IPS-18a (cell line): ENCODE measurements at regions not wholly inside any gene's neighbourhood (a gene's known extent, or its start where the extent isn't known, plus 50 kb on each side); places are given as distances from the start of the nearest gene placed in this dataset.

ENCODE experiments used
- H3K27ac ChIP-seq: one replicate; pipeline ENCODE4 v1.5.1; 2013; ENCODE audit warnings: low read length
- H3K27me3 ChIP-seq: one replicate; pipeline ENCODE4 v1.6.1; 2013; ENCODE audit warnings: mild to moderate bottlenecking, low read length; ENCODE audit not compliant: control insufficient read depth, insufficient read depth
- H3K36me3 ChIP-seq: one replicate; pipeline ENCODE4 v1.6.1; 2013; ENCODE audit warnings: low read depth, low read length; ENCODE audit not compliant: control insufficient read depth
- H3K4me1 ChIP-seq: one replicate; pipeline ENCODE4 v1.6.1; 2013; ENCODE audit warnings: low read depth, low read length; ENCODE audit not compliant: control insufficient read depth
- H3K4me3 ChIP-seq: one replicate; pipeline ENCODE4 v1.5.1; 2013; ENCODE audit warnings: low read length
- H3K9ac ChIP-seq: one replicate; pipeline ENCODE4 v1.6.1; 2013; ENCODE audit warnings: mild to moderate bottlenecking, low read length, moderate library complexity
- H3K9me3 ChIP-seq: one replicate; pipeline ENCODE4 v1.6.1; 2013; ENCODE audit warnings: low read depth, low read length; ENCODE audit not compliant: control insufficient read depth

- H3K27ac ChIP-seq: no peak overlapping the region
- H3K9me3 ChIP-seq: no peaks in the 10 kb centered on the region
- no peak overlapping the region for H3K4me3 ChIP-seq
- H3K36me3 ChIP-seq: no peaks in the 10 kb centered on the region
- no peaks in the 10 kb centered on the region for H3K27me3 ChIP-seq
- H3K4me1 ChIP-seq: peaks cover 10% of the 10 kb centered on the region
- H3K9ac ChIP-seq: no peak overlapping the region
Measured at GRCh38 chr21:20946701-20947100, 51.5 kb upstream of the NCAM2 start.
